SK-N-SH (cell line): ENCODE measurements at regions not wholly inside any gene's neighbourhood (a gene's known extent, or its start where the extent isn't known, plus 50 kb on each side); places are given as distances from the start of the nearest gene placed in this dataset.

Experiments
- CTCF ChIA-PET: fragments of 300-600, 350-600 bp; formaldehyde crosslinking; extraction: SDS; loops from one replicate; lab custom pipeline; 2021; lab: Yijun Ruan, JAX
- POLR2A ChIA-PET: fragments of 350-600 bp; sonication (Branson Sonifier 250); formaldehyde crosslinking; extraction: SDS; loops from one replicate; lab custom pipeline; 2020; ENCODE audit warnings: antibody characterized with exemption, inconsistent platforms; lab: Yijun Ruan, JAX
- DNase-seq: peaks from one replicate; pipeline ENCODE4 v3.0.0; 2012
- H2AFZ ChIP-seq: fragments of 200-600 bp; sonication (generic); 2 replicates; pipeline ENCODE4 v1.8.1; 2016; ENCODE audit warnings: antibody characterized with exemption, mild to moderate bottlenecking, low read depth
- H3F3A ChIP-seq: fragments of 200-600 bp; sonication (generic); replicated peaks from 2 replicates; pipeline ENCODE3; 2016; ENCODE audit warnings: antibody characterized with exemption, mild to moderate bottlenecking; ENCODE audit not compliant: insufficient read depth
- H3K27ac ChIP-seq, 2 experiments: fragments of 200-500 bp in 1 of 2; fragments of 200-600 bp in 1 of 2; sonication (Bioruptor generic) in 1 of 2; sonication (generic), shearing (Covaris generic) in 1 of 2; 2 replicates each; pipeline versions ENCODE4 v1.5.1 to v1.6.1; 2014 to 2016; ENCODE audit warnings: low read depth in 2 of 2, inconsistent platforms in 1 of 2, low read length in 1 of 2, mild to moderate bottlenecking in 1 of 2, mixed read lengths in 1 of 2
- H3K27me3 ChIP-seq: fragments of 200-600 bp; sonication (generic), shearing (Covaris generic); 2 replicates; pipeline ENCODE4 v1.6.1; 2016; ENCODE audit warnings: mixed run types; ENCODE audit not compliant: insufficient read depth
- H3K36me3 ChIP-seq, 2 experiments: fragments of 200-500 bp in 1 of 2; fragments of 200-600 bp in 1 of 2; sonication (Bioruptor generic) in 1 of 2; sonication (generic) in 1 of 2; replicated peaks in 1 of 2; 2 replicates each; pipeline versions ENCODE3 to v1.5.1; 2014 to 2016; ENCODE audit warnings: low read length in 1 of 2, mild to moderate bottlenecking in 1 of 2; ENCODE audit not compliant: insufficient read depth in 2 of 2, control insufficient read depth in 1 of 2
- H3K4me1 ChIP-seq, 2 experiments: fragments of 200-500 bp in 1 of 2; fragments of 200-600 bp in 1 of 2; sonication (Bioruptor generic) in 1 of 2; sonication (generic), shearing (Covaris generic) in 1 of 2; 2 replicates each; pipeline versions ENCODE4 v1.5.1 to v1.6.1; 2014 to 2016; ENCODE audit warnings: low read depth in 1 of 2, low read length in 1 of 2, mixed run types in 1 of 2; ENCODE audit not compliant: insufficient read depth in 2 of 2, control insufficient read depth in 1 of 2
- H3K4me2 ChIP-seq: fragments of 200-600 bp; sonication (generic), shearing (Covaris generic); 2 replicates; pipeline ENCODE4 v1.6.1; 2017; ENCODE audit warnings: mixed run types
- H3K4me3 ChIP-seq, 2 experiments: fragments of 200-500 bp in 1 of 2; fragments of 200-600 bp in 1 of 2; sonication (Bioruptor generic) in 1 of 2; sonication (generic), shearing (Covaris generic) in 1 of 2; 2 replicates each; pipeline versions ENCODE4 v1.5.1 to v1.8.1; 2014 to 2016; ENCODE audit warnings: low read depth in 2 of 2, inconsistent platforms in 1 of 2, low read length in 1 of 2, mild to moderate bottlenecking in 1 of 2, mixed read lengths in 1 of 2, moderate library complexity in 1 of 2
- H3K79me2 ChIP-seq: fragments of 200-600 bp; sonication (generic); 2 replicates; pipeline ENCODE4 v1.8.1; 2017; ENCODE audit warnings: mild to moderate bottlenecking; ENCODE audit not compliant: insufficient read depth
- H3K9ac ChIP-seq: fragments of 200-600 bp; sonication (generic); 2 replicates; pipeline ENCODE4 v1.6.1; 2017; ENCODE audit warnings: mixed run types
- H3K9me2 ChIP-seq: fragments of 200-600 bp; sonication (generic); 2 replicates; pipeline ENCODE4 v1.6.1; 2017; ENCODE audit warnings: mixed run types
- H3K9me3 ChIP-seq: fragments of 200-600 bp; sonication (generic); 2 replicates; pipeline ENCODE4 v1.6.1; 2017; ENCODE audit warnings: mixed run types, mild to moderate bottlenecking, moderate library complexity
- H4K20me1 ChIP-seq: fragments of 200-600 bp; sonication (generic); 2 replicates; pipeline ENCODE4 v1.6.1; 2017; ENCODE audit warnings: mild to moderate bottlenecking, mixed run types; ENCODE audit not compliant: insufficient read depth
- CHD2 ChIP-seq: fragments of 150-350 bp; IDR thresholded peaks from 2 replicates; pipeline ENCODE4 v1.6.1; 2018; ENCODE audit warnings: low read length; ENCODE audit not compliant: partially characterized antibody
- EP300 ChIP-seq, 2 experiments: IDR thresholded peaks; 2 replicates each; pipeline versions ENCODE4 v1.4.0 to v1.6.1; 2012; ENCODE audit warnings: borderline replicate concordance in 1 of 2, low read depth in 1 of 2, low read length in 1 of 2
- FOXJ3 ChIP-seq: sonication (generic); formaldehyde crosslinking; IDR thresholded peaks from 2 replicates; pipeline ENCODE4 v1.5.1; 2020; ENCODE audit warnings: mild to moderate bottlenecking, missing genetic modification reagents
- FOXM1 ChIP-seq: IDR thresholded peaks from 2 replicates; pipeline ENCODE4 v1.4.0; 2012; ENCODE audit warnings: low read depth, mild to moderate bottlenecking
- GABPA ChIP-seq: IDR thresholded peaks from 2 replicates; pipeline ENCODE4 v1.4.0; 2012; ENCODE audit warnings: low read depth, mild to moderate bottlenecking
- GATA2 ChIP-seq: sonication (generic); formaldehyde crosslinking; IDR thresholded peaks from 2 replicates; pipeline ENCODE4 v1.5.0; 2020; ENCODE audit warnings: mild to moderate bottlenecking, missing genetic modification reagents
- JUND ChIP-seq: IDR thresholded peaks from 2 replicates; pipeline ENCODE4 v1.4.0; 2012
- MEF2A ChIP-seq: IDR thresholded peaks from 2 replicates; pipeline ENCODE4 v1.4.0; 2012; ENCODE audit warnings: low read depth, borderline replicate concordance
- POLR2AphosphoS5 ChIP-seq: IDR thresholded peaks from 2 replicates; pipeline ENCODE4 v1.6.1; 2012; ENCODE audit warnings: low read depth, low read length
- RAD21 ChIP-seq: IDR thresholded peaks from 2 replicates; pipeline ENCODE4 v1.6.1; 2012; ENCODE audit warnings: mild to moderate bottlenecking, low read length
- SIN3A ChIP-seq: IDR thresholded peaks from 2 replicates; pipeline ENCODE4 v1.6.1; 2012; ENCODE audit warnings: low read depth, mild to moderate bottlenecking, low read length, moderate library complexity, borderline replicate concordance
- SMC3 ChIP-seq: IDR thresholded peaks from 2 replicates; pipeline ENCODE4 v1.6.1; 2012; ENCODE audit warnings: low read depth, low read length, improper control_type of control experiment
- TAF1 ChIP-seq: IDR thresholded peaks from 2 replicates; pipeline ENCODE4 v1.6.1; 2012; ENCODE audit warnings: low read depth, mild to moderate bottlenecking, low read length, moderate library complexity, borderline replicate concordance
- TCF12 ChIP-seq: IDR thresholded peaks from 2 replicates; pipeline ENCODE4 v1.4.0; 2012
- TEAD4 ChIP-seq: IDR thresholded peaks from 2 replicates; pipeline ENCODE4 v1.4.0; 2012; ENCODE audit warnings: mild to moderate bottlenecking, borderline replicate concordance; ENCODE audit not compliant: insufficient read depth
- YY1 ChIP-seq: IDR thresholded peaks from 2 replicates; pipeline ENCODE4 v1.4.0; 2012; ENCODE audit warnings: low read depth, mild to moderate bottlenecking
- WGBS: methylation state at CpG from one replicate; pipeline ENCODE4 v1.1.6; 2017; ENCODE audit warnings: low lambda C conversion rate; 5-methylcytosine and 5-hydroxymethylcytosine counted together
- TF ChIP-seq, protein P1 (sequence below): IDR thresholded peaks from 2 replicates; pipeline ENCODE4 v1.4.0; 2012; ENCODE audit warnings: low read depth, borderline replicate concordance
- TF ChIP-seq, protein P2 (sequence below): fragments of 150-350 bp; IDR thresholded peaks from 2 replicates; pipeline ENCODE4 v1.6.1; 2017; ENCODE audit warnings: antibody characterized with exemption, low read length, low read depth, borderline replicate concordance
- TF ChIP-seq, protein P3 (sequence below): fragments of 200-600 bp; sonication (generic); IDR thresholded peaks from 2 replicates; pipeline ENCODE4 v1.6.1; 2017; ENCODE audit warnings: antibody characterized with exemption, mild to moderate bottlenecking, moderate library complexity
- TF ChIP-seq, protein P4 (sequence below): fragments of 150-350 bp; IDR thresholded peaks from 2 replicates; pipeline ENCODE4 v1.6.1; 2016; ENCODE audit warnings: mild to moderate bottlenecking, low read depth, low read length
- TF ChIP-seq, protein P5 (sequence below): IDR thresholded peaks from 2 replicates; pipeline ENCODE4; 2012

DNA sequence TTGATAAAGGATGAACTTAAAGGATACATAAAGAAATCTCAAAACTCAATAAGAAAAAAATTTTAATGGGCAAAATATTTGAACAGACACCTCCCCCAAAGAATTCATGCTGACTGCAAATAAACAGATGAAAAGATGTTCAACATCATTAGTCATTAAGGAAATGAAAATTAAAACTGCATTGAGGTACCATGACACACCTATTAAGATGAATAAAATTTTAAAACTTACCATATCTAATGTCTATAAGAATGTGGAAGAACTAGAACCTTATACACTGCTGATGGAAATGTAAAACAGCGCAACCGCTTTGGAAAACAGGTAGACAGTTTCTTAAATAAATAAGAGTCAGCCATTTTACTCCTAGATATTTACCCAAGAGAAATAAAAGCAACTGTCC, 266.8 kb upstream of the TET2 start:
- no peak for DNase-seq
- WGBS = 87% methylated on average over 2 of the region's 2 CpGs
- Histone ChIP-seq H3K27ac (no peak overlapping the region), H3K79me2 (no peaks in the 10 kb centered on the region), H3K9me2 (no peaks in the 10 kb centered on the region), H4K20me1 (no peaks in the 10 kb centered on the region), H3K9me3 (no peaks in the 10 kb centered on the region), H3K36me3 (no peaks in the 10 kb centered on the region), H3K4me3 (no peak overlapping the region), H3K4me2 (no peak overlapping the region), H3K27me3 (no peaks in the 10 kb centered on the region), H3K4me1 (no peaks in the 10 kb centered on the region), H2AFZ (no peak overlapping the region), H3F3A (no peaks in the 10 kb centered on the region), H3K9ac (no peak overlapping the region)
- CTCF ChIA-PET = no interaction called here
- TF ChIP-seq RAD21 (no peak), GABPA (no peak), FOXM1 (no peak), GATA2 (CRISPR knock-in tag) (no peak), EP300 (IDR thresholded peaks at IDR 0.05; ENCODE audit: borderline replicate concordance in 1 of 2, low read depth in 1 of 2, low read length in 1 of 2) (no peak), SIN3A (no peak)
- TF ChIP-seq, protein P1, sequence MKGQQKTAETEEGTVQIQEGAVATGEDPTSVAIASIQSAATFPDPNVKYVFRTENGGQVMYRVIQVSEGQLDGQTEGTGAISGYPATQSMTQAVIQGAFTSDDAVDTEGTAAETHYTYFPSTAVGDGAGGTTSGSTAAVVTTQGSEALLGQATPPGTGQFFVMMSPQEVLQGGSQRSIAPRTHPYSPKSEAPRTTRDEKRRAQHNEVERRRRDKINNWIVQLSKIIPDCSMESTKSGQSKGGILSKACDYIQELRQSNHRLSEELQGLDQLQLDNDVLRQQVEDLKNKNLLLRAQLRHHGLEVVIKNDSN = no peak
- TF ChIP-seq, protein P2, sequence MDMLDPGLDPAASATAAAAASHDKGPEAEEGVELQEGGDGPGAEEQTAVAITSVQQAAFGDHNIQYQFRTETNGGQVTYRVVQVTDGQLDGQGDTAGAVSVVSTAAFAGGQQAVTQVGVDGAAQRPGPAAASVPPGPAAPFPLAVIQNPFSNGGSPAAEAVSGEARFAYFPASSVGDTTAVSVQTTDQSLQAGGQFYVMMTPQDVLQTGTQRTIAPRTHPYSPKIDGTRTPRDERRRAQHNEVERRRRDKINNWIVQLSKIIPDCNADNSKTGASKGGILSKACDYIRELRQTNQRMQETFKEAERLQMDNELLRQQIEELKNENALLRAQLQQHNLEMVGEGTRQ = no peak
- POLR2A ChIA-PET = no interaction called here

DNA sequence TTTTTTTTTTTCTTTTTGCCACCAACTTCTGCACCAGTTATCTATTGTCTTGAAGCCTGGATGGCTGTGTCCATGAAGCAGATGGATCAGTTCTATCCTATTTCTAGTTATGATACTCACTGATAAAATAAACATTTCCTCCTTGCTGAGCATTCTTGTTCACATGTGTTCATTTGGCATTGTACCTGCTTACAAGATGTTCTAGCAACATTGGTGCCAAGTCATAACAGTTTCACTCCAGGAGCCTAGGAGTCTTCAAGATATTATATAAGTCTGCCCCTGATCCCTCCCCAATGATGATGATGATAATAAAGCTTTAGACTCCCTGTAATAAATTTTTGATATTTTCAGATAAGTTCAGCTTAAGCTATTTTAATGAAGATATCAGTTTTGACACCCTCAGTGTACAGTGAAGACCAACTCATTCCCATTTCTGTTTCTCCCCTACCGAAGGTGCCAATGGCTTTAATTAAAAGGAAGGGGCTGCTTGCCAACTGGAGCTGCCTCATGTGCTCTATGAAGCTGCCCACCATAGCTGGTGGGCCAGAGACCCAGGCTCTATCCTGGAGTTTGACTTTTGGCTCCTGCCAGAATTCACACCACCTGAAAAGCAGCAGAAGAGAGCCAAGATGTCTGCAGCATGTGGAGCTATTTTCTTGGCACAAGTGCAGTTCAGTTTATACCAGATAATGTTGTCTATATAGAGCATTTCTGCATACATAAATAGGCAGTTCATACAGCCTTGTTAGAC, 265.4 kb upstream of the TET2 start:
- CTCF ChIA-PET = interaction anchor here (1.7 kb wide), 1 partner anchor 21 kb away, joined by 10 read pairs; no protein-coding TSS in a partner anchor
- Histone ChIP-seq H3K27me3 (no peaks in the 10 kb centered on the region), H3K4me3 (no peak overlapping the region), H3K36me3 (no peaks in the 10 kb centered on the region), H3K9me2 (no peaks in the 10 kb centered on the region), H3K4me1 (no peaks in the 10 kb centered on the region), H4K20me1 (no peaks in the 10 kb centered on the region), H3F3A (no peaks in the 10 kb centered on the region), H3K9me3 (no peaks in the 10 kb centered on the region), H3K9ac (no peak overlapping the region), H3K27ac (no peak overlapping the region), H3K4me2 (no peak overlapping the region), H3K79me2 (no peaks in the 10 kb centered on the region), H2AFZ (no peak overlapping the region)
- DNase-seq = no peak
- POLR2A ChIA-PET = no interaction called here
- 13% methylated on average over 1 of the region's 1 CpG for WGBS
- TF ChIP-seq POLR2AphosphoS5 (no peak), FOXJ3 (no peak), CHD2 (no peak), TCF12 (no peak), FOXM1 (no peak), TEAD4 (no peak), GABPA (no peak), SIN3A (no peak), YY1 (no peak), TAF1 (no peak), GATA2 (CRISPR knock-in tag) (no peak), MEF2A (no peak), SMC3 (no peak), JUND (no peak)
- TF ChIP-seq, protein P3, sequence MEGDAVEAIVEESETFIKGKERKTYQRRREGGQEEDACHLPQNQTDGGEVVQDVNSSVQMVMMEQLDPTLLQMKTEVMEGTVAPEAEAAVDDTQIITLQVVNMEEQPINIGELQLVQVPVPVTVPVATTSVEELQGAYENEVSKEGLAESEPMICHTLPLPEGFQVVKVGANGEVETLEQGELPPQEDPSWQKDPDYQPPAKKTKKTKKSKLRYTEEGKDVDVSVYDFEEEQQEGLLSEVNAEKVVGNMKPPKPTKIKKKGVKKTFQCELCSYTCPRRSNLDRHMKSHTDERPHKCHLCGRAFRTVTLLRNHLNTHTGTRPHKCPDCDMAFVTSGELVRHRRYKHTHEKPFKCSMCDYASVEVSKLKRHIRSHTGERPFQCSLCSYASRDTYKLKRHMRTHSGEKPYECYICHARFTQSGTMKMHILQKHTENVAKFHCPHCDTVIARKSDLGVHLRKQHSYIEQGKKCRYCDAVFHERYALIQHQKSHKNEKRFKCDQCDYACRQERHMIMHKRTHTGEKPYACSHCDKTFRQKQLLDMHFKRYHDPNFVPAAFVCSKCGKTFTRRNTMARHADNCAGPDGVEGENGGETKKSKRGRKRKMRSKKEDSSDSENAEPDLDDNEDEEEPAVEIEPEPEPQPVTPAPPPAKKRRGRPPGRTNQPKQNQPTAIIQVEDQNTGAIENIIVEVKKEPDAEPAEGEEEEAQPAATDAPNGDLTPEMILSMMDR = no peak
- TF ChIP-seq, protein P1 = no peak
- TF ChIP-seq, protein P4, sequence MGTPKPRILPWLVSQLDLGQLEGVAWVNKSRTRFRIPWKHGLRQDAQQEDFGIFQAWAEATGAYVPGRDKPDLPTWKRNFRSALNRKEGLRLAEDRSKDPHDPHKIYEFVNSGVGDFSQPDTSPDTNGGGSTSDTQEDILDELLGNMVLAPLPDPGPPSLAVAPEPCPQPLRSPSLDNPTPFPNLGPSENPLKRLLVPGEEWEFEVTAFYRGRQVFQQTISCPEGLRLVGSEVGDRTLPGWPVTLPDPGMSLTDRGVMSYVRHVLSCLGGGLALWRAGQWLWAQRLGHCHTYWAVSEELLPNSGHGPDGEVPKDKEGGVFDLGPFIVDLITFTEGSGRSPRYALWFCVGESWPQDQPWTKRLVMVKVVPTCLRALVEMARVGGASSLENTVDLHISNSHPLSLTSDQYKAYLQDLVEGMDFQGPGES = no peak
- TF ChIP-seq, protein P5, sequence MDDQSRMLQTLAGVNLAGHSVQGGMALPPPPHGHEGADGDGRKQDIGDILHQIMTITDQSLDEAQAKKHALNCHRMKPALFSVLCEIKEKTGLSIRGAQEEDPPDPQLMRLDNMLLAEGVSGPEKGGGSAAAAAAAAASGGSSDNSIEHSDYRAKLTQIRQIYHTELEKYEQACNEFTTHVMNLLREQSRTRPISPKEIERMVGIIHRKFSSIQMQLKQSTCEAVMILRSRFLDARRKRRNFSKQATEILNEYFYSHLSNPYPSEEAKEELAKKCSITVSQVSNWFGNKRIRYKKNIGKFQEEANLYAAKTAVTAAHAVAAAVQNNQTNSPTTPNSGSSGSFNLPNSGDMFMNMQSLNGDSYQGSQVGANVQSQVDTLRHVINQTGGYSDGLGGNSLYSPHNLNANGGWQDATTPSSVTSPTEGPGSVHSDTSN = no peak
